ENCODE measurements at regions not wholly inside any gene's neighbourhood (a gene's known extent, or its start where the extent isn't known, plus 50 kb on each side); places are given as distances from the start of the nearest gene placed in this dataset.
A peak's percentile ranks its signal among the peaks of the same experiment; 100 is the strongest.
"Not testable (repeated sequence)": the region's sequence is repeated elsewhere in the genome, so short reads cannot be mapped to it uniquely, and the experiment has no call there.

GRCh38 chrX:39052751-39053150, 251.5 kb downstream of the MID1IP1 start:
- DNase-seq, result no peak

- no peak for DNase-seq
These were observed 257.5 kb downstream of the MID1IP1 start for GRCh38 chrX:39058724-39059123.

- no peak for DNase-seq
These were observed 258.6 kb downstream of the MID1IP1 start for GRCh38 chrX:39059866-39060265.

GRCh38 chrX:39063037-39063436, 261.8 kb downstream of the MID1IP1 start:
- peak in 1 of 2 donors; percentile 61 for DNase-seq

GRCh38 chrX:39063702-39064101, 262.4 kb downstream of the MID1IP1 start:
- DNase-seq, result no peak

GRCh38 chrX:39065051-39065871, 264.0 kb downstream of the MID1IP1 start:
- no peak for DNase-seq

- DNase-seq, result no peak
These were observed 266.6 kb downstream of the MID1IP1 start for GRCh38 chrX:39067866-39068265.

- not testable (repeated sequence) for DNase-seq
These were observed 267.4 kb downstream of the MID1IP1 start for GRCh38 chrX:39068634-39069033.

- no peak for DNase-seq
These were observed 268.8 kb downstream of the MID1IP1 start for GRCh38 chrX:39070009-39070408.

- DNase-seq, result no peak
These were observed 271.9 kb downstream of the MID1IP1 start for GRCh38 chrX:39073131-39073530.

GRCh38 chrX:39096599-39096998, 295.3 kb downstream of the MID1IP1 start:
- no peak for DNase-seq

- DNase-seq, result no peak
These were observed 303.5 kb downstream of the MID1IP1 start for GRCh38 chrX:39104745-39105144.

- DNase-seq, result no peak
These were observed 310.9 kb downstream of the MID1IP1 start for GRCh38 chrX:39112143-39112542.

- no peak for DNase-seq
These were observed 313.9 kb downstream of the MID1IP1 start for GRCh38 chrX:39115166-39115565.

GRCh38 chrX:39117101-39117500, 315.8 kb downstream of the MID1IP1 start:
- DNase-seq, result no peak

- no peak for DNase-seq
These were observed 320.6 kb downstream of the MID1IP1 start for GRCh38 chrX:39121903-39122302.

- no peak for DNase-seq
These were observed 324.6 kb downstream of the MID1IP1 start for GRCh38 chrX:39125834-39126233.

GRCh38 chrX:39133971-39134370, 332.7 kb downstream of the MID1IP1 start:
- DNase-seq, result peak in 1 of 2 donors; percentile 38

GRCh38 chrX:39137363-39137954, 336.2 kb downstream of the MID1IP1 start:
- no peak for DNase-seq

GRCh38 chrX:39140581-39140980, 339.3 kb downstream of the MID1IP1 start:
- DNase-seq, result no peak

GRCh38 chrX:39144323-39144722, 343.1 kb downstream of the MID1IP1 start:
- DNase-seq, result peak in 1 of 2 donors; percentile 11

- DNase-seq, result peak in 1 of 2 donors; percentile 68
These were observed 343.7 kb downstream of the MID1IP1 start for GRCh38 chrX:39144956-39145355.

GRCh38 chrX:39145859-39146258, 344.6 kb downstream of the MID1IP1 start:
- no peak for DNase-seq

GRCh38 chrX:39149761-39150160, 348.5 kb downstream of the MID1IP1 start:
- peak; percentile 43 to 47 for DNase-seq

All from CD4-positive, alpha-beta T cell treated with Interleukin-1 beta for 1 hour (primary cell).